Ascending aorta (tissue), 2 donors: ENCODE measurements at regions not wholly inside any gene's neighbourhood (a gene's known extent, or its start where the extent isn't known, plus 50 kb on each side); places are given as distances from the start of the nearest gene placed in this dataset.
A peak's percentile ranks its signal among the peaks of the same experiment; 100 is the strongest.

Experiments used
- DNase-seq, 2 donors: peaks; one replicate each; pipeline ENCODE4 v3.0.0-alpha.2; 2019; ENCODE audit warnings: low spot score in 2 of 2
- H3K27ac ChIP-seq, 2 donors: fragments of 200-600 bp; sonication (generic); one replicate each; pipeline ENCODE4 v1.5.1; 2016 to 2017; ENCODE audit warnings: mild to moderate bottlenecking in 1 of 2
- H3K27me3 ChIP-seq: fragments of 200-600 bp; sonication (generic); one replicate; pipeline ENCODE4 v1.5.1; 2017
- H3K36me3 ChIP-seq, 2 donors: fragments of 200-600 bp; sonication (generic); one replicate each; pipeline ENCODE4 v1.5.1; 2016
- H3K4me1 ChIP-seq, 2 donors: fragments of 200-600 bp; sonication (generic); one replicate each; pipeline ENCODE4 v1.5.1; 2016 to 2017; ENCODE audit warnings: mild to moderate bottlenecking in 1 of 2
- H3K4me3 ChIP-seq, 2 donors: fragments of 200-600 bp; sonication (generic); one replicate each; pipeline ENCODE4 v1.5.1; 2016 to 2017; ENCODE audit warnings: mild to moderate bottlenecking in 1 of 2
- H3K9me3 ChIP-seq, 2 donors: fragments of 200-600 bp; sonication (generic); one replicate each; pipeline ENCODE4 v1.5.1; 2016
- intact Hi-C: fragments of 100-400 bp; cut with DNase I; formaldehyde crosslinking; loops from one replicate; pipeline ENCODE4 v1.15.1; 2023
- TF ChIP-seq, protein P1 (sequence below), 3 experiments: fragments of 200-600 bp in 2 of 3; fragments of 450-650 bp in 1 of 3; sonication (generic) in 2 of 3; IDR thresholded peaks; one replicate each; pipeline ENCODE4 v1.5.1; 2016 to 2019; ENCODE audit warnings: antibody characterized with exemption in 3 of 3, mild to moderate bottlenecking in 1 of 3, moderate library complexity in 1 of 3

DNA sequence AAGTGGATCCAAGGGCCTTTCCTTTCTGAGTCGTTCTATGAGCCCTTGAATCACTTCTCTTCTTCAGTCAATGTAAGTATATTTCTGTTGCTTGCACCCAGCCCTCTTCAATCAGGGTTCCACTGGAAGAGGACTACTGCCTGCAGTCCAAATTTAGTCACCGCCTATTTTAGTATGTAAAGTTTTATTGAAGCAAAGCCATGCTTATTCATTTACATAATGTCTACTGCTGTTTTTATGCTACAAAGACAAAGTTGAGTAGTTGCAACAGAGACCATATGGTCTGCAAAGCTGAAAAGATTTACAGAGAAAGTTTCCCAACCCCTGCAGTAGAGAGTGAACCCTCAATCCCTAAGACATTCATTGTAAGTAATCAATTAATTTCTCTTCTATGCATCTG lies 332.5 kb upstream of the TNP1 start:
- peaks cover 0 to 7% of the 10 kb centered on the region in 2 donors for H3K9me3 ChIP-seq
- no peak overlapping the region for H3K4me3 ChIP-seq
- H3K4me1 ChIP-seq = peaks cover 0 to 8% of the 10 kb centered on the region in 2 donors
- no peaks in the 10 kb centered on the region for H3K36me3 ChIP-seq
- H3K27ac ChIP-seq = no peak overlapping the region
- no peaks in the 10 kb centered on the region for H3K27me3 ChIP-seq
- DNase-seq = no peak
- intact Hi-C loops = no loop called here
- TF ChIP-seq, protein P1, sequence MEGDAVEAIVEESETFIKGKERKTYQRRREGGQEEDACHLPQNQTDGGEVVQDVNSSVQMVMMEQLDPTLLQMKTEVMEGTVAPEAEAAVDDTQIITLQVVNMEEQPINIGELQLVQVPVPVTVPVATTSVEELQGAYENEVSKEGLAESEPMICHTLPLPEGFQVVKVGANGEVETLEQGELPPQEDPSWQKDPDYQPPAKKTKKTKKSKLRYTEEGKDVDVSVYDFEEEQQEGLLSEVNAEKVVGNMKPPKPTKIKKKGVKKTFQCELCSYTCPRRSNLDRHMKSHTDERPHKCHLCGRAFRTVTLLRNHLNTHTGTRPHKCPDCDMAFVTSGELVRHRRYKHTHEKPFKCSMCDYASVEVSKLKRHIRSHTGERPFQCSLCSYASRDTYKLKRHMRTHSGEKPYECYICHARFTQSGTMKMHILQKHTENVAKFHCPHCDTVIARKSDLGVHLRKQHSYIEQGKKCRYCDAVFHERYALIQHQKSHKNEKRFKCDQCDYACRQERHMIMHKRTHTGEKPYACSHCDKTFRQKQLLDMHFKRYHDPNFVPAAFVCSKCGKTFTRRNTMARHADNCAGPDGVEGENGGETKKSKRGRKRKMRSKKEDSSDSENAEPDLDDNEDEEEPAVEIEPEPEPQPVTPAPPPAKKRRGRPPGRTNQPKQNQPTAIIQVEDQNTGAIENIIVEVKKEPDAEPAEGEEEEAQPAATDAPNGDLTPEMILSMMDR (IDR thresholded peaks at IDR 0.05) = no peak

DNA sequence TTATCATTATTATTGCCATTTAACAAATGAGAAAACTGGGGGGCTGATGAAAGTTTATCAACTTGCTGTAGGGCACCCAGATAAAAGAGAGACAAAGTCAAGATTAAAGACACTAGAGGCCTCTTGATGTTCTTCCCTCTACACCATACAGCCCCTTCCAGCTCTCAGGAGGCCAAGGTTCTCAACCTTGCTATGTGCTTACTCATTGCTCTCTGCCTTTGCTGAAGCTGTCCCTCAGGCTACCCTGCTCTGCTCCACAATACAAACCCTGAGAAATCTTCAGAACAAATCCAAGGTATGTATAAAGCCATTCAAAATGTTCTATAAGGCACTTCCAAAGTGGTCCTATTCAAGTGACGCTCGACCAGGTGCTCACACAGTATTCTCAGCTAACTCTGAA lies 329.9 kb upstream of the TNP1 start:
- intact Hi-C loops = loop anchor here (5.0 kb wide), 1 partner anchor 173 kb away; no protein-coding TSS in a partner anchor
- H3K4me1 ChIP-seq = peaks cover 11 to 25% of the 10 kb centered on the region in 2 donors
- no peaks in the 10 kb centered on the region for H3K27me3 ChIP-seq
- H3K4me3 ChIP-seq = no peak overlapping the region
- H3K27ac ChIP-seq = peak overlapping the region in 1 of 2 donors; percentile 7
- H3K9me3 ChIP-seq = no peaks in the 10 kb centered on the region
- TF ChIP-seq, protein P1 (IDR thresholded peaks at IDR 0.05) = no peak
- H3K36me3 ChIP-seq = no peaks in the 10 kb centered on the region
- no peak for DNase-seq

DNA sequence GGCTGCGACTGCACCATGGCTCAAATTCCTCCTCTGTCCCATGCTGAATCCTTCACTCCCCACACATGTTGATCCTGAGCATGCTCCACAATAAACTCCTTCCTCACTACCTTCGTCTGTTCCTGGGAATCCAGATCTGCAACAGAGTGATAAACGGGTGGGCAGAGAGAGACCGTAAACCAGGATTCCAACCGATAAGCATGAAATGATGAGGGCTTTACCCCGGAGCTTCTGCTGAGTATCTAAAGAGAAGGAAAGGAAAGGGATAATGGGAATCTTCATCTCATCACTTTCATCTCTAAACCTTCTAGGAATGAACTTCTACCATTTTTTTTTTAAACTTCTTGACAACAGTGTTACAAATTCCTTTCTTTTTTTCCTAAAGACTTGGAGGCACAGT lies 329.3 kb upstream of the TNP1 start:
- TF ChIP-seq, protein P1 (IDR thresholded peaks at IDR 0.05) = no peak
- no peaks in the 10 kb centered on the region for H3K9me3 ChIP-seq
- no peaks in the 10 kb centered on the region for H3K27me3 ChIP-seq
- H3K4me3 ChIP-seq = no peak overlapping the region
- peaks cover 11 to 27% of the 10 kb centered on the region in 2 donors for H3K4me1 ChIP-seq
- no peaks in the 10 kb centered on the region for H3K36me3 ChIP-seq
- no peak overlapping the region for H3K27ac ChIP-seq
- intact Hi-C loops = loop anchor here (5.0 kb wide), 1 partner anchor 173 kb away; no protein-coding TSS in a partner anchor
- DNase-seq = no peak

DNA sequence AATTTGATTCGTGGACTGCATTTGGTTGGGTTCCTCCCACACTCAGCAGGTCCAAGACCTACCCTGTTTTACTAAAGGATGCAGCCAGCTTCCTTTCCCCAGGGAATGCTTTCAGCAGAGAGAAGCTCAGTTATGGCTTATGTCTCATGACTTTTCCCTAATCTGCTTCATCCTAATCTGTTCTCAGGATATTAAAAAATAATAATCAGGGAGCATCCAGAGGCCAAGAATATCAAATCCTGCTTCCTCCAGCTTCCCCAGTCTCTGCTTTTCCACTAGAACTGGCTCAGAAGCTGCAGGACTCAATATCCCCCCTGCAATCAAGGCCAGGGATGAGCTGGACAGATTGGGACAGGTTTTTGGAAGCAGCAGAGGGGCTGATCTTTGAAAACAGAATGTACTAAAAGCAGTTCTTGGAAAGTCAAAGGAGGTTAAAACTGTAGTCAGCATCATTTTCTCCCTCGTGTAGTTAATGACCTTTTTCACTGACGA lies 326.9 kb upstream of the TNP1 start:
- intact Hi-C loops = loop anchor here (5.0 kb wide), 1 partner anchor 176 kb away; no protein-coding TSS in a partner anchor
- Histone ChIP-seq H3K4me3 (no peak overlapping the region), H3K9me3 (no peaks in the 10 kb centered on the region), H3K4me1 (peaks cover 11 to 45% of the 10 kb centered on the region in 2 donors), H3K27me3 (no peaks in the 10 kb centered on the region), H3K36me3 (no peaks in the 10 kb centered on the region), H3K27ac (peak overlapping the region; percentile 76 to 80)
- TF ChIP-seq, protein P1 (IDR thresholded peaks at IDR 0.05) = no peak
- peak in 1 of 2 donors; percentile 69 for DNase-seq

DNA sequence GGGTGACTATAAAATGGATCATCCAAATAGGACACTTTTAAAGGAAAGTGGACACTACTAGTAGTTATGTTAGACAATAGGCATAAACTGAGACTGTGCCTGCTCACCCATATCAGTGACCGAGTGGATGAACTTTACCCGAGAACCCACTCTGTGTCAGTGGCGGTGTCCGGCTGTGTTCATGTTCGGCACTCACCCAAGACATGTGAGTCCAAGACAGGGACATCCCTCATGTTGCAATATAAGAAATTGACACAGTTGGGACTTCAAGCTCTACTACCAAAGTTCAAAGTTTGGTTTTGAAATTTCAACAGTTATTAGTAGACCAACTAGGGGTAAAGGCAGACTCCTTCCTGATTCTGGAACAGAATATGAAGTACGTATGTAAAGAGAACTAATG lies 326.3 kb upstream of the TNP1 start:
- intact Hi-C loops = loop anchor here (5.0 kb wide), 1 partner anchor 176 kb away; no protein-coding TSS in a partner anchor
- Histone ChIP-seq H3K27ac (peak overlapping the region; percentile 76 to 80), H3K4me1 (peaks cover 11 to 45% of the 10 kb centered on the region in 2 donors), H3K9me3 (no peaks in the 10 kb centered on the region), H3K4me3 (no peak overlapping the region), H3K27me3 (no peaks in the 10 kb centered on the region), H3K36me3 (no peaks in the 10 kb centered on the region)
- TF ChIP-seq, protein P1 (IDR thresholded peaks at IDR 0.05) = no peak
- no peak for DNase-seq
